Natural killer cell treated with Interleukin-12 subunit alpha and Interleukin-12 subunit beta and Interleukin-15 and Interleukin-18, amount 100 ng/mL, for 72 hours (primary cell): ENCODE measurements at regions not wholly inside any gene's neighbourhood (a gene's known extent, or its start where the extent isn't known, plus 50 kb on each side); places are given as distances from the start of the nearest gene placed in this dataset.
"Not testable (repeated sequence)": the region's sequence is repeated elsewhere in the genome, so short reads cannot be mapped to it uniquely, and the experiment has no call there.

ENCODE experiments used
- ATAC-seq, 2 donors: fragments of 150-1000 bp; cut with Tn5 transposase in 1 of 2; sonication (Bioruptor Pico), chemical (Tn5 transposase) in 1 of 2; 2 replicates each; pipeline ENCODE4 v1.10.0; 2021
- DNase-seq: peaks from one replicate; pipeline ENCODE4 v3.0.0; 2022; ENCODE audit warnings: low spot score
- H3K27ac Mint-ChIP-seq, 2 donors: 1 replicate in 1 of 2; 2 replicates in 1 of 2; pipeline ENCODE4 v1.8.0; 2022; ENCODE audit warnings: mixed read lengths in 2 of 2, mild to moderate bottlenecking in 1 of 2, moderate library complexity in 1 of 2
- H3K27me3 Mint-ChIP-seq, 2 donors: 1 replicate in 1 of 2; 2 replicates in 1 of 2; pipeline ENCODE4 v1.8.0; 2022; ENCODE audit warnings: mixed read lengths in 2 of 2
- H3K36me3 Mint-ChIP-seq: one replicate; pipeline ENCODE4 v1.8.0; 2022; ENCODE audit warnings: mixed read lengths
- H3K4me1 Mint-ChIP-seq, 2 donors: 1 replicate in 1 of 2; 2 replicates in 1 of 2; pipeline ENCODE4 v1.8.0; 2022; ENCODE audit warnings: low read depth in 2 of 2, mixed read lengths in 2 of 2, mild to moderate bottlenecking in 1 of 2
- H3K4me3 Mint-ChIP-seq: one replicate; pipeline ENCODE4 v1.8.0; 2022; ENCODE audit warnings: mixed read lengths
- H3K9me3 Mint-ChIP-seq: 2 replicates; pipeline ENCODE4 v1.8.0; 2022; ENCODE audit warnings: mixed read lengths

- DNase-seq: no peak
- ATAC-seq: no peak
- Mint-ChIP-seq H3K27me3 (no peaks in the 10 kb centered on the region), H3K4me1 (no peaks in the 10 kb centered on the region), H3K36me3 (peaks cover 16% of the 10 kb centered on the region), H3K4me3 (no peak overlapping the region), H3K9me3 (peaks cover 16% of the 10 kb centered on the region), H3K27ac (no peak overlapping the region)
Observed at GRCh38 chr3:84245789-84246188, 713.0 kb upstream of the CADM2 start.

GRCh38 chr3:84260596-84260995 is 698.2 kb upstream of the CADM2 start:
- H3K36me3 Mint-ChIP-seq: peaks cover 7% of the 10 kb centered on the region
- peaks cover 11% of the 10 kb centered on the region for H3K9me3 Mint-ChIP-seq
- ATAC-seq (no peak), DNase-seq (no peak)
- H3K4me1 Mint-ChIP-seq: no peaks in the 10 kb centered on the region
- no peaks in the 10 kb centered on the region for H3K27me3 Mint-ChIP-seq
- H3K27ac Mint-ChIP-seq: no peak overlapping the region
- no peak overlapping the region for H3K4me3 Mint-ChIP-seq

GRCh38 chr3:84265768-84266167 is 693.0 kb upstream of the CADM2 start:
- no peak overlapping the region for H3K4me3 Mint-ChIP-seq
- peaks cover 7% of the 10 kb centered on the region for H3K36me3 Mint-ChIP-seq
- ATAC-seq (no peak), DNase-seq (no peak)
- no peaks in the 10 kb centered on the region for H3K27me3 Mint-ChIP-seq
- H3K27ac Mint-ChIP-seq: no peak overlapping the region
- H3K4me1 Mint-ChIP-seq: no peaks in the 10 kb centered on the region
- H3K9me3 Mint-ChIP-seq: peaks cover 23% of the 10 kb centered on the region

- Mint-ChIP-seq H3K4me3 (no peak overlapping the region), H3K36me3 (no peaks in the 10 kb centered on the region), H3K4me1 (no peaks in the 10 kb centered on the region), H3K9me3 (peaks cover 6% of the 10 kb centered on the region), H3K27ac (no peak overlapping the region), H3K27me3 (no peaks in the 10 kb centered on the region)
- ATAC-seq (no peak), DNase-seq (no peak)
Observed at GRCh38 chr3:84275532-84275931, 683.3 kb upstream of the CADM2 start.

- peaks cover 12% of the 10 kb centered on the region for H3K9me3 Mint-ChIP-seq
Observed at GRCh38 chr3:84277562-84278224, 681.1 kb upstream of the CADM2 start.

GRCh38 chr3:84292128-84292527 is 666.7 kb upstream of the CADM2 start:
- no peaks in the 10 kb centered on the region for H3K27me3 Mint-ChIP-seq
- ATAC-seq (no peak), DNase-seq (no peak)
- H3K9me3 Mint-ChIP-seq: peaks cover 14% of the 10 kb centered on the region
- H3K4me3 Mint-ChIP-seq: no peak overlapping the region
- H3K27ac Mint-ChIP-seq: no peak overlapping the region
- H3K36me3 Mint-ChIP-seq: peaks cover 3% of the 10 kb centered on the region
- H3K4me1 Mint-ChIP-seq: no peaks in the 10 kb centered on the region

More at GRCh38 chr3:84277562-84278224, 681.1 kb upstream of the CADM2 start:
- Mint-ChIP-seq H3K4me1 (no peaks in the 10 kb centered on the region), H3K36me3 (no peaks in the 10 kb centered on the region), H3K27ac (no peak overlapping the region), H3K27me3 (no peaks in the 10 kb centered on the region), H3K4me3 (no peak overlapping the region)
- ATAC-seq (no peak), DNase-seq (no peak)

GRCh38 chr3:84299329-84299728 is 659.5 kb upstream of the CADM2 start:
- Mint-ChIP-seq H3K27me3 (no peaks in the 10 kb centered on the region), H3K9me3 (peaks cover 7% of the 10 kb centered on the region), H3K36me3 (no peaks in the 10 kb centered on the region), H3K27ac (no peak overlapping the region), H3K4me3 (no peak overlapping the region), H3K4me1 (no peaks in the 10 kb centered on the region)
- no peak for ATAC-seq
- DNase-seq: no peak

- no peaks in the 10 kb centered on the region for H3K4me1 Mint-ChIP-seq
- H3K4me3 Mint-ChIP-seq: no peak overlapping the region
- no peak overlapping the region for H3K27ac Mint-ChIP-seq
- no peaks in the 10 kb centered on the region for H3K36me3 Mint-ChIP-seq
- no peak for ATAC-seq
- DNase-seq: no peak
- H3K27me3 Mint-ChIP-seq: no peaks in the 10 kb centered on the region
- H3K9me3 Mint-ChIP-seq: peaks cover 3% of the 10 kb centered on the region
Observed at GRCh38 chr3:84304214-84304613, 654.6 kb upstream of the CADM2 start.

GRCh38 chr3:84307339-84307738 is 651.5 kb upstream of the CADM2 start:
- H3K36me3 Mint-ChIP-seq: no peaks in the 10 kb centered on the region
- DNase-seq: no peak
- peaks cover 6% of the 10 kb centered on the region for H3K9me3 Mint-ChIP-seq
- no peak overlapping the region for H3K27ac Mint-ChIP-seq
- no peaks in the 10 kb centered on the region for H3K4me1 Mint-ChIP-seq
- H3K4me3 Mint-ChIP-seq: no peak overlapping the region
- ATAC-seq: no peak
- H3K27me3 Mint-ChIP-seq: no peaks in the 10 kb centered on the region

- H3K27ac Mint-ChIP-seq: no peak overlapping the region
- H3K36me3 Mint-ChIP-seq: no peaks in the 10 kb centered on the region
- DNase-seq (no peak), ATAC-seq (no peak)
- no peak overlapping the region for H3K4me3 Mint-ChIP-seq
- no peaks in the 10 kb centered on the region for H3K27me3 Mint-ChIP-seq
- no peaks in the 10 kb centered on the region for H3K4me1 Mint-ChIP-seq
- H3K9me3 Mint-ChIP-seq: peaks cover 3% of the 10 kb centered on the region
Observed at GRCh38 chr3:84308379-84308778, 650.4 kb upstream of the CADM2 start.

GRCh38 chr3:84318273-84318809 is 640.4 kb upstream of the CADM2 start:
- Mint-ChIP-seq H3K27me3 (no peaks in the 10 kb centered on the region), H3K36me3 (no peaks in the 10 kb centered on the region), H3K4me1 (no peaks in the 10 kb centered on the region), H3K9me3 (peaks cover 19% of the 10 kb centered on the region), H3K27ac (no peak overlapping the region), H3K4me3 (no peak overlapping the region)
- DNase-seq (no peak), ATAC-seq (no peak)

- not testable (repeated sequence) for ATAC-seq
Observed at GRCh38 chr3:84365563-84366278, 593.1 kb upstream of the CADM2 start.

More at GRCh38 chr3:84365563-84366278, 593.1 kb upstream of the CADM2 start:
- not testable (repeated sequence) for H3K27me3 Mint-ChIP-seq, H3K4me1 Mint-ChIP-seq, H3K27ac Mint-ChIP-seq, H3K4me3 Mint-ChIP-seq, DNase-seq
- Mint-ChIP-seq H3K9me3 (peaks cover 36% of the 10 kb centered on the region), H3K36me3 (peaks cover 31% of the 10 kb centered on the region)
